ENCODE measurements at regions not wholly inside any gene's neighbourhood (a gene's known extent, or its start where the extent isn't known, plus 50 kb on each side); places are given as distances from the start of the nearest gene placed in this dataset.

DNA sequence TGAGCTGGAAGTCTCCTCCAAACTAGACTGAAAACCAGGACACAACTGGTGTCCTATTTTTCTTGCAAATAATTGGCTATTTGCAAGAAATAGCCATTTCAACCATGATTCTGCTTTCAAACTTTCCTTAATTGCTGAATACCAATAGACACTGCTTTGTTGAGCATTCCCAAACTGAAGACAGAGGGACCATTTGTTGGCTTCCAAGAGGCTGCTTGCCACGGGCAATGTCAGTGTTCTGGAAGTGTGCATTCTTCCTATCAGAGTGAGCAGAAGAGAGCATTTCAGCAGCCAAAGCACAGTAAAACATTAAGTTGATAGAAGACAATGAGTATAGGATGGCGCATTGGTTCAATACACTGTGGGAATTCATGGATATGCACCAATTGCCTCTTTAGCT is 360.5 kb upstream of the RGPD4 start (continued):
- TF ChIP-seq, protein P1, sequence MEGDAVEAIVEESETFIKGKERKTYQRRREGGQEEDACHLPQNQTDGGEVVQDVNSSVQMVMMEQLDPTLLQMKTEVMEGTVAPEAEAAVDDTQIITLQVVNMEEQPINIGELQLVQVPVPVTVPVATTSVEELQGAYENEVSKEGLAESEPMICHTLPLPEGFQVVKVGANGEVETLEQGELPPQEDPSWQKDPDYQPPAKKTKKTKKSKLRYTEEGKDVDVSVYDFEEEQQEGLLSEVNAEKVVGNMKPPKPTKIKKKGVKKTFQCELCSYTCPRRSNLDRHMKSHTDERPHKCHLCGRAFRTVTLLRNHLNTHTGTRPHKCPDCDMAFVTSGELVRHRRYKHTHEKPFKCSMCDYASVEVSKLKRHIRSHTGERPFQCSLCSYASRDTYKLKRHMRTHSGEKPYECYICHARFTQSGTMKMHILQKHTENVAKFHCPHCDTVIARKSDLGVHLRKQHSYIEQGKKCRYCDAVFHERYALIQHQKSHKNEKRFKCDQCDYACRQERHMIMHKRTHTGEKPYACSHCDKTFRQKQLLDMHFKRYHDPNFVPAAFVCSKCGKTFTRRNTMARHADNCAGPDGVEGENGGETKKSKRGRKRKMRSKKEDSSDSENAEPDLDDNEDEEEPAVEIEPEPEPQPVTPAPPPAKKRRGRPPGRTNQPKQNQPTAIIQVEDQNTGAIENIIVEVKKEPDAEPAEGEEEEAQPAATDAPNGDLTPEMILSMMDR (IDR thresholded peaks at IDR 0.05), result no peak

DNA sequence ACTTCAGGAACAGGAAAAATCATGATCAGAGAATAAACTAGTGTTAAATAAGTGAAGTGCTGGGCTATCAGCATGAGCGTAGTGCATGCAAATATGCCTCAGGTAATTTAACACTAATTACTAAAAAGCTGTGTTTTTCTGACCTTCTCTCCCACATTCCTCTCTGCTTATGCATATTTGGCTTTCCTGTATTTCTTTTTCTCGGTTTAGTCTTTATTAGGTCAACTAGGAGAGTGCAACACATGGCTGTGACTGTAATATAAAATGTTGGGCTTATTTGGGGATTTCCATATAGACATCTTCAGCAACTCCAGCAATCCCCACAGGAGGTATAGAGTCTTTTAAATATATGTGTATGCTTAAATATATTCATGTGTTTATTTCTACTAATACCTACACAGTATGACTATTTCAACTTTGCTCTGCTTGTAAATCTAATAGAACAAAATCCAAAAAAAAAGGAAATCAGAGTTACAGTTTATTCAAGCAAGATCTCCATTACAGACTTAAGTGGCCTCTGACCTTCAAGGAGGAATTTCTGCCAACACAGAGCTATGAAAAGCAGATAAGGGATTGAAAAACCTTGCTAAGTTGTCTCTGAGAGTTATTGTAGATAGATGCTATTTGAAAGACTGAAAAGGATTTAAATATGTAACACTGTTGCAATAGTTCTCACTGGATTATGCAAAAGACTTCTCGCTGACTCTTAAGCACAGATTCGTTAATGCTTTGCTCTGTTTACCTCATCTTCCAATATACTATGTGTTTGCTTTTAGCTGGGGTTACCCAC is 359.5 kb upstream of the RGPD4 start:
- Mint-ChIP-seq H3K36me3 (no peaks in the 10 kb centered on the region; the same call in 1 of the 2 replicates), H3K27me3 (ENCODE audit: low read depth) (no peaks in the 10 kb centered on the region; the same call in 1 of the 2 replicates), H3K4me3 (no peak overlapping the region), H3K27ac (no peak overlapping the region), H3K9me3 (peaks cover 32% of the 10 kb centered on the region), H3K4me1 (peaks cover 16% of the 10 kb centered on the region)
- no peak for ATAC-seq
- POLR2A ChIA-PET, result no interaction called here
- CTCF ChIA-PET, result no interaction called here
- no peak for DNase-seq (ENCODE audit: low spot score)
- TF ChIP-seq SMAD3 (CRISPR knock-in tag; IDR thresholded peaks at IDR 0.05; ENCODE audit: borderline replicate concordance) (no peak), FOXP1 (CRISPR knock-in tag; IDR thresholded peaks at IDR 0.05; ENCODE audit: borderline replicate concordance) (no peak), GABPB1 (CRISPR knock-in tag; IDR thresholded peaks at IDR 0.05) (no peak), ZNF317 (CRISPR knock-in tag; IDR thresholded peaks at IDR 0.05; ENCODE audit: borderline replicate concordance, low read depth) (no peak)
- TF ChIP-seq, protein P2, sequence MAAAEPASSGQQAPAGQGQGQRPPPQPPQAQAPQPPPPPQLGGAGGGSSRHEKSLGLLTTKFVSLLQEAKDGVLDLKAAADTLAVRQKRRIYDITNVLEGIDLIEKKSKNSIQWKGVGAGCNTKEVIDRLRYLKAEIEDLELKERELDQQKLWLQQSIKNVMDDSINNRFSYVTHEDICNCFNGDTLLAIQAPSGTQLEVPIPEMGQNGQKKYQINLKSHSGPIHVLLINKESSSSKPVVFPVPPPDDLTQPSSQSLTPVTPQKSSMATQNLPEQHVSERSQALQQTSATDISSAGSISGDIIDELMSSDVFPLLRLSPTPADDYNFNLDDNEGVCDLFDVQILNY (CRISPR knock-in tag; IDR thresholded peaks at IDR 0.05), result no peak
- TF ChIP-seq, protein P3, sequence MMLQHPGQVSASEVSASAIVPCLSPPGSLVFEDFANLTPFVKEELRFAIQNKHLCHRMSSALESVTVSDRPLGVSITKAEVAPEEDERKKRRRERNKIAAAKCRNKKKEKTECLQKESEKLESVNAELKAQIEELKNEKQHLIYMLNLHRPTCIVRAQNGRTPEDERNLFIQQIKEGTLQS (CRISPR knock-in tag; conservative IDR thresholded peaks at IDR 0.05), result no peak
- TF ChIP-seq, protein P4, sequence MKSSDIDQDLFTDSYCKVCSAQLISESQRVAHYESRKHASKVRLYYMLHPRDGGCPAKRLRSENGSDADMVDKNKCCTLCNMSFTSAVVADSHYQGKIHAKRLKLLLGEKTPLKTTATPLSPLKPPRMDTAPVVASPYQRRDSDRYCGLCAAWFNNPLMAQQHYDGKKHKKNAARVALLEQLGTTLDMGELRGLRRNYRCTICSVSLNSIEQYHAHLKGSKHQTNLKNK (CRISPR knock-in tag; IDR thresholded peaks at IDR 0.05), result no peak

DNA sequence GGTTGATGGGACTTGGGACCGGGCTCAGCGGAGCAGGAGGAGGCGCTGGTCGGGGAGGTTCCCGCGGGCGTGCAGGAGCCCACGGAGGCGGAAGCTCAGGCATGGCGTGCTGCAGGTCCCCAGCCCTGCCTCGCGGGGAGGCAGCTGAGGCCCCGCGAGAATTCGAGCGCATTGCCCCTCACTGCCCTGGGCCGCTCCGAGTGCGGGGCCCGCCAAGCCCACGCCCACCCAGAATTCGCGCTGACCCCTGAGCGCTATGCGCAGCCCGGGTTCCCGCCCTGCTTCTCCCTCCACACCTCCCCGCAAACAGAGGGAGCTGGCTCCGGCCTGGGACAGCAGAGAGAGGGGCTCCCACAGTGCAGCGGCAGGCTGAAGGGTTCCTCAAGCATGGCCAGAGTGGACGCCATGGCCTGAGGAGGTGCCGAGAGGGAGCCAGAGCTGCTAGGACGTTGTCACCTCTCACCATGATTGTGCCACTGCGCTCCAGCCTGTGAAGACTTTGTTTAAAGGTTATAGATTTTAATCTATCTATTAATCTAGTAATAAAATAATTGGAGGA is 357.2 kb upstream of the RGPD4 start:
- ChIA-PET CTCF (no interaction called here), POLR2A (no interaction called here)
- no peak overlapping the region for H3K4me3 Mint-ChIP-seq
- no peak for ATAC-seq
- TF ChIP-seq SP1 (CRISPR knock-in tag; conservative IDR thresholded peaks at IDR 0.05), result no peak
- peaks cover 16% of the 10 kb centered on the region for H3K4me1 Mint-ChIP-seq
- no peak for DNase-seq (ENCODE audit: low spot score)
- peaks cover 4% of the 10 kb centered on the region for H3K36me3 Mint-ChIP-seq
- peaks cover 28% of the 10 kb centered on the region for H3K9me3 Mint-ChIP-seq
- H3K27me3 Mint-ChIP-seq (ENCODE audit: low read depth), result no peaks in the 10 kb centered on the region; the same call in 1 of the 2 replicates
- no peak overlapping the region for H3K27ac Mint-ChIP-seq

DNA sequence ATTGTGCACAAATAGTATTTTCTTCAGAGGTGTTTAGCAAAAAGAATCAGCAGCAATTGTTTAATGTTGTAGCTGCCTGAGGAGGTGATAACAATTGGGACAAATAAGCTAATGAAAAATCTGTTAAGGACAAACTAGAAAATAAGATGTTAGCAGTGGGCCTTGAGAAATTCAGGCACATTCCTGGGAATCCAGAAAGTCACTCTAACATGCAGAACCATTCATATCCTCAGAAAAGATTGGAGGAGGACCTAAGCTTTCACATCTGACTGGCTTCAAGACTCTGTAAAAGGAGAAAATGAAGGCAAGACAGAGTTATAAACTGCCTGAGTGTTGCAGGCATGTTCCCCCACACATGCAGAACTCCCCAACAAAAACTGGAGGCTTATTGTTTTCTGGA is 353.5 kb upstream of the RGPD4 start:
- ChIA-PET POLR2A (no interaction called here), CTCF (no interaction called here)
- H3K9me3 Mint-ChIP-seq, result peaks cover 37% of the 10 kb centered on the region
- no peak for TF ChIP-seq NFYB (CRISPR knock-in tag; conservative IDR thresholded peaks at IDR 0.05; ENCODE audit: low read depth)
- TF ChIP-seq, protein P5, sequence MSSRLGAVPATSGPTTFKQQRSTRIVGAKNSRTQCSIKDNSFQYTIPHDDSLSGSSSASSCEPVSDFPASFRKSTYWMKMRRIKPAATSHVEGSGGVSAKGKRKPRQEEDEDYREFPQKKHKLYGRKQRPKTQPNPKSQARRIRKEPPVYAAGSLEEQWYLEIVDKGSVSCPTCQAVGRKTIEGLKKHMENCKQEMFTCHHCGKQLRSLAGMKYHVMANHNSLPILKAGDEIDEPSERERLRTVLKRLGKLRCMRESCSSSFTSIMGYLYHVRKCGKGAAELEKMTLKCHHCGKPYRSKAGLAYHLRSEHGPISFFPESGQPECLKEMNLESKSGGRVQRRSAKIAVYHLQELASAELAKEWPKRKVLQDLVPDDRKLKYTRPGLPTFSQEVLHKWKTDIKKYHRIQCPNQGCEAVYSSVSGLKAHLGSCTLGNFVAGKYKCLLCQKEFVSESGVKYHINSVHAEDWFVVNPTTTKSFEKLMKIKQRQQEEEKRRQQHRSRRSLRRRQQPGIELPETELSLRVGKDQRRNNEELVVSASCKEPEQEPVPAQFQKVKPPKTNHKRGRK (CRISPR knock-in tag; IDR thresholded peaks at IDR 0.05; ENCODE audit: borderline replicate concordance), result no peak
- no peak for TF ChIP-seq SMAD3 (CRISPR knock-in tag; IDR thresholded peaks at IDR 0.05; ENCODE audit: borderline replicate concordance)
- TF ChIP-seq, protein P6, sequence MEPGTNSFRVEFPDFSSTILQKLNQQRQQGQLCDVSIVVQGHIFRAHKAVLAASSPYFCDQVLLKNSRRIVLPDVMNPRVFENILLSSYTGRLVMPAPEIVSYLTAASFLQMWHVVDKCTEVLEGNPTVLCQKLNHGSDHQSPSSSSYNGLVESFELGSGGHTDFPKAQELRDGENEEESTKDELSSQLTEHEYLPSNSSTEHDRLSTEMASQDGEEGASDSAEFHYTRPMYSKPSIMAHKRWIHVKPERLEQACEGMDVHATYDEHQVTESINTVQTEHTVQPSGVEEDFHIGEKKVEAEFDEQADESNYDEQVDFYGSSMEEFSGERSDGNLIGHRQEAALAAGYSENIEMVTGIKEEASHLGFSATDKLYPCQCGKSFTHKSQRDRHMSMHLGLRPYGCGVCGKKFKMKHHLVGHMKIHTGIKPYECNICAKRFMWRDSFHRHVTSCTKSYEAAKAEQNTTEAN (CRISPR knock-in tag; IDR thresholded peaks at IDR 0.05), result no peak
- no peak for TF ChIP-seq JAZF1 (CRISPR knock-in tag; IDR thresholded peaks at IDR 0.05)
- no peak for TF ChIP-seq KAT7 (CRISPR knock-in tag; IDR thresholded peaks at IDR 0.05; ENCODE audit: borderline replicate concordance)
- no peak for TF ChIP-seq ETV6 (CRISPR knock-in tag; IDR thresholded peaks at IDR 0.05)
- TF ChIP-seq ZNF232 (CRISPR knock-in tag; IDR thresholded peaks at IDR 0.05), result no peak
- no peak for TF ChIP-seq ZNF263 (CRISPR knock-in tag; IDR thresholded peaks at IDR 0.05; ENCODE audit: low read depth)
- TF ChIP-seq, protein P7, sequence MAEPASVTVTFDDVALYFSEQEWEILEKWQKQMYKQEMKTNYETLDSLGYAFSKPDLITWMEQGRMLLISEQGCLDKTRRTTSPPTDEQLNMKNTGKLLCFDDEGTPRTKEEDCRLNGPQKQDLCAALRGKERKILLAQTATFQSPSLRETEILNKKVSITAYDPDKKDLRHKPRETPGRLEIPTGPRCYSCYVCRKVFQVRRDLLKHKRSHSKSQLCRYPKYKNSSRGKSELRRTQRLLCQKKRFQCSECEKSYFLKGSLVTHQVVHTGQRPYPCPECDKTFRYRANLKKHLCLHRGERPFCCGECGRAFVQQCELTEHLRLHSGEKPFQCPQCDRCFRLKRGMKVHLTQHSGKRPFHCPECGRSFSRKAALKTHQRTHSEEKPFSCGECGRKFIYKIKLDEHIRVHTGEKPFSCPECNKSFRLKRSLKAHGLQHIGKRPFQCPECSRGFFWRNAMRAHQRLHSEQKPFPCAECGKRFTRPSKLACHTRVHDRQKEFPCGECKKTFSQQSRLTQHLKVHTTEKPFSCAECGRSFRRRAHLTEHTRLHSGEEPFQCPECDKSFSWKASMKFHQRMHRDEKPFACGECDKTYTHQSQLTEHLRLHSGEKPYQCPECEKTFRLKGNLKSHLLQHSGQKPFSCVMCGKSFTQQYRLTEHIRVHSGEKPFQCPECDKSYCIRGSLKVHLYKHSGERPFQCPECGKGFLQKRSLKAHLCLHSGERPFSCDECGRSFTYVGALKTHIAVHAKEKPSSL (CRISPR knock-in tag; conservative IDR thresholded peaks at IDR 0.05), result no peak

More for the DNA sequence above, 353.5 kb upstream of the RGPD4 start:
- DNase-seq (ENCODE audit: low spot score) (no peak), ATAC-seq (no peak)
- Mint-ChIP-seq H3K4me3 (no peak overlapping the region), H3K4me1 (no peaks in the 10 kb centered on the region; the same call in 1 of the 2 replicates), H3K27ac (no peak overlapping the region), H3K27me3 (ENCODE audit: low read depth) (no peaks in the 10 kb centered on the region; the same call in 1 of the 2 replicates), H3K36me3 (peaks cover 13% of the 10 kb centered on the region)
